Urothelium cell line (cell line): ENCODE measurements at regions not wholly inside any gene's neighbourhood (a gene's known extent, or its start where the extent isn't known, plus 50 kb on each side); places are given as distances from the start of the nearest gene placed in this dataset.

ENCODE experiments used
- DNase-seq: peaks from one replicate; pipeline ENCODE4 v3.0.0; 2011; ENCODE audit warnings: low spot score, mixed read lengths
- FAIRE-seq: peaks from 2 replicates; lab custom pipeline; 2011; peaks lifted over from hg19 to GRCh38; lab: Jason Lieb, UNC

- DNase-seq (no peak), FAIRE-seq (no peak)
Measured at GRCh38 chr1:116262207-116262994, 110.6 kb upstream of the ATP1A1 start.

- DNase-seq, result no peak
- no peak for FAIRE-seq
Measured at GRCh38 chr1:116262995-116263385, 110.1 kb upstream of the ATP1A1 start.

DNA sequence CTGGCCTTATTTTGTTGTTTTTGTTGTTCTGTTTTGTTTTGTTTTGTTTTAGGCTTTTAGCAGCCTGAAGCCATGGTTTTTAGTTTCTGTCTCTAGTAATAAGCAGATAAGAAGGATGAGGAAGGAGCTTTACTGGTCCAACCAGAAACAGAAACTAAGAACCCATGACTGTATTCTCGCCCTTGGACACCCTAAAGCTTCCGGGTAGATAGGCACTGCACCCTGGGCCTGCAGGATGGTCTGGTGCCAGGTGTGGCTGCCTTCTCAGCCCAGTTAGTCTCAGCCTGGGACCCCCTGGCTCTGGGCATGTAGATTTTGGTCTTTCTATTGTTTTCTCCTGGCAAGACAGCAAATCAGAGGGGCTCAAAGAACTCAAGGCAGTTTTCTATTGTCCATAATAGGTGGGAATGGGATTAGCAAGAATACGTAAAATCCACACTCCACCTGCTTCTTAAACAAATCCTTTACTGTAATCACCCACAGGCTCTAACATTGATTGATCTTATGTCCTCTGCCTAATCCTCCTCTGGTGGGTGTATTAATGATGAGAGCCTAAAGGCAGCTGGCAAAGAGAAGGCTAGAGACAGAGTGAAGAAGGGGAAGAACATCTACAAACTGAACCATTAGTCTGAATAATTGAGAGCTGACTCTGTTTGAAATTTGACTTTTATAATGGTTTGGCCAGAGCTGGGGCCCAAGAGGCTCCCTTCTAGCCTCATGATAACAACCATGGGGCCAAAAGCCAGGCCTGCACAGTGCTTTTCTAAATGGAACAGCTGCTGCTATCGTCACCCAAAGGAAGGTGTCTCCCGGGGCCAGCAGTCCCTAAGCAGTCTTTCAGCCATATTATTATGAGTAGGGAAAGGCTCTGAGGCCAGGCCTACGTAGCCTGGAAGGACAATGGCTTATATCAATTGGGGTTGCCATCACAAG, 106.8 kb upstream of the ATP1A1 start:
- DNase-seq (no peak), FAIRE-seq (no peak)

GRCh38 chr1:116266864-116267212, 106.2 kb upstream of the ATP1A1 start:
- FAIRE-seq (peak; percentile 75), DNase-seq (no peak)

GRCh38 chr1:116268211-116268610, 104.8 kb upstream of the ATP1A1 start:
- DNase-seq (peak; percentile 85), FAIRE-seq (peak; percentile 94)

DNA sequence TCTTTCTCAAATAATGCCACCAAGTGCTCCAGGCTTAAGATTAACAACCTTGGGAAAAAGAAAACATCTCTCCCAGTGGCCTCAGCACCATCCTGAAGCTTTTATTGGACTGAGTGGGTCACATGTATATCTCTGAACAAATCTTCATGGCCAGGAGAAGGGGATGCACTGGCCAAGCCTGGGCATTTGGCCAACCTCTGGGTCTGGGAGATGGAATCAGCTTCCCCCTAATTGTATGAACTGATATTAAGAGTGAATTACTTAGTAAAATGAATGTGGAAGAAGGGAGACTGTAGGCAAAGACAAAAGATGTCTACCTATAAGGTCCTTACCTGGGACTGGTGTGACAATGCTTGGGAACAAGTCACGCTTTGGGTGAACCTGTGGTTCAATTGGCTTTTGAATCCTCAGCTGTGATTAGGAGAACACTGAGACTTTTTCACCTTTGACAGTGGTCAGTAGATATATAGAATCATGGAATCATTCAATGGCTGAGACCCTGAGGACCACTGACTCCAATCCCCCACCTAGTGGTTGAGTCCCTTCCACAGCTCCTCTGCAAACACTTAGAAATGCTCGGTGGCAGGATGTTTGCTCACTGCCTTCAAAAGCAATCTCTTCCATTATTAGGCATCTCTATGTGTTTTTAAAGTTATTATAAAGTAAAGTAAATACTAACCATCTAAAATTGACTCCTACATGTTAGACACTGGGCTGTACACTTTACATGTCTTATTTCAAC, 102.6 kb upstream of the ATP1A1 start:
- no peak for DNase-seq
- FAIRE-seq, result no peak

DNA sequence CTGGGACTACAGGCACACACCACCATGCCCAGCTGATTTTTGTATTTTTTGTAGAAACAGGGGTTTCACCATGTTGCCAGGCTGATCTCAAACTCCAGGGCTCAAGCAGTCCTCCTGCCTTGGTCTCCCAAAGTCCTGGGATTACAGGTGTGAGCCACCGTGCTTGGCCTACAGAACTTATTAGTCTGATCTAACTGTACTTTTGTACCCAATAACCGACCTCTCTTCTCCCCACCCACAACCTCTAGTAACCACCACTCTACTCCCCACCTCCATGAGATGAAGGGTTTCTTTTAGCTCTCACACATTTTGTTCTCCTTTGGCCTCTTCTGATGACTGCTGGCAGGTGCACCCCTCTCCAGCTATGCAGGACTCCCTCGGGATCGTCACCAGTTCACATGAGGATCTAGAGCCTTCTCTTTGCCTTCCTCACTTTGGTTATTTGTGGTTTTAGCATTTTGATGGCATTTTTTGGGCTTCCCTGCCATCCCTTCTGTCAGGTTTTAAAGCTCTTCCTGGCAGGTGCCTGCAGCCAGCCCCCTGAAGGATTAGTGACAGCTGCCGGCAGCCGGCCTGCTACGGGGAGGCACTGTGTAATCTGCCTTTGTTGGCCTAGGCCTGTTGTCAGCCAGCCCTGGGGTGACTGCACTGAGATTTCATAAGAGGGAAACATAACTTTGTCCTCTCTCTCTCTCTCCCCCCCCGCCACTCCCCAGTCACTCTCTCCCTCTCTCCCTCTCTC, 99.8 kb upstream of the ATP1A1 start:
- DNase-seq (no peak), FAIRE-seq (no peak)

DNA sequence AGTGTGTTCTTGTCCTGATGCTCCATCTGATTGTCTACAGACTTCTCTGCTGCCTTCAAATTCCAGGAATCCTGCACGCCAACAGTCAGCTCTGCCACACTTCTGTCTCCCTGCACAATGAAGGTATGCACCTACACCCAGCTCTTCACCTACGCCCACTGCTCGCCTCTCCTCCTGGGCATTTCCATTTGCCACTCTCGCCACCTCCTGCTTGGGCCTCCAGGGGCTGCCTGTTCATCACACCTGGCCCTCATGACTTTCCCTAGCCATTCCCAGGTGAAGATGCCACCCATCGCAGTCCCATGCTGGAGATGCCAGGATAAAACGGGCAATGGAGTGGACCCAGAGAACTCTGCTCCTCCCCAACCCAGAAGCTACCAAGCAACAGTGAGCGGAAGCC, 96.5 kb upstream of the ATP1A1 start:
- DNase-seq (no peak), FAIRE-seq (no peak)

DNA sequence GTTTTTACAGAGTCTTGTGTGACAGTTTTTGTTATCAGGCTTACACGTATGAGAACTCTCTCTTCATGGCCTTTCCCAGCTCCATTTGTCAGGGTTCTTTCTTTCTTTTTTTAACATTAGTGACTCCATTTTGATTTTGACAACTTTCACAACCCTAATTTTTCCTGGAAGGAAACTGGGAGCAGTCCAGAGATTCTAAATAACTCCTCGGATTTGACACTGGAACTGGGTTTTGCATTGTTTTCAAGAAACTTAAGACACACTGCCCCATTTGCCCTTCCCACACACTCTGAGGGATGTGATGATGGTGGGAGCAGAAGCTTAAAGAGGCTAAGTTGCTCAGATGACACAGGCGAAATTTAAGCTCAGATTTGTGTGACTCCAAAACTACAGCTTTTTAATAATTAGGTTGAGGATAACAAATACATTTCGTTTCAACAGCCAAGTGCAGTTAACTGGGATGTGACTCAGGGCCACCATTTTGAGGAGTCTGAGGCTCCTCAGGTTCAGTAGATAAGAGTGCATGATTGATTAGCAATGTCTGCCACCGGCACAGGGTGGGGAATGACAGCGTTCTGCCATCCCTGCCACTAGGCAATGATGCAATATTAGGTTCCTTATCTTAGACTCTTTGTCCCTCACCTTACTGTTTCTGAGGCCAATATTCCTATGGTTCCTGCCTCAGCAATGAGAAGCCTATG, 95.1 kb upstream of the ATP1A1 start:
- DNase-seq (no peak), FAIRE-seq (no peak)

GRCh38 chr1:116278541-116278866, 94.5 kb upstream of the ATP1A1 start:
- DNase-seq (no peak), FAIRE-seq (no peak)

DNA sequence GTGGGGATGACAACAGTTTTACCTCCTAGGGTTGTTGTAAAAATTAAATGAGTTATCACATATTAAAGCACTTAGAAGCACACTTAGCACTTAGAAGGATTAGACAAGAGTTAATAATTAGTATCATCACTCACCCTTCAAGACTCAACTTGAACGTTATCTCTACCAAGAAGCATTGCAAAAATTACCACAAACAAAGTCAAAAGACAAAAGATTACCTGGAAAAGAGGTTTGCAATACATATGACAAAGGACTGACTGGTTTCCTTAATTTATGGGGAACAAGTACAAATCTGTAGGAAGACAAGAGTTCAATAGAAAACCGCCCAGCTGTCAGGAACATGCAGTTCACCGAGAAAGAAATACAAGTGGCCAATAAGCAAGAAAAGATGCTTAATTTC, 93.3 kb upstream of the ATP1A1 start:
- FAIRE-seq (no peak), DNase-seq (no peak)

DNA sequence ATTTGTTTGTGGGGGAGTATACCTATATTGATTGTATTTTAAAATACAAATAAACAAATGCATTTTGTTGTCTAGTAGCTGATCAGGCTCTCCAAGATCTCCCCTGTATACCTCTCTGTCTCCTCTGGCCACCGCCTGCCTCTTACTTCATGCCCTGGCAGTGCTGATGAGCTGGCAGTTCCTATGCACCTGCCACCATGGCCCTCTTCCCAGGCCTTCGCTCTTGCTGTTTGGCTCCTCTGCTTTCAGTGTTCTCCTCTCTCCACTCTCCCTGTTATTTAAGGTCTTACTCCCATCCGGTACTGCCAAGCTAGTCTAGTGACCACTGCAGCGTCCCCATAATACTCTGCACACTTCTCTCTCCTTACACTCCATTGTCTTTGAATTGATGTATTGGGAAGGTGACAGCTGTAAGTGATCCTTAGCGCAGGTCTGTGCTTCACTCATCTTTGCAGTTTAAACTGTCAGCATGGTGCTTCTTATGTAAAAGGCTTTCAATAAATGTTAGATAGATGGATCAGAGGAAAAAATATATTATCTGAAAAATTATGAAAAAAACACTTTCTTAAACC, 88.1 kb upstream of the ATP1A1 start:
- DNase-seq (no peak), FAIRE-seq (no peak)

DNA sequence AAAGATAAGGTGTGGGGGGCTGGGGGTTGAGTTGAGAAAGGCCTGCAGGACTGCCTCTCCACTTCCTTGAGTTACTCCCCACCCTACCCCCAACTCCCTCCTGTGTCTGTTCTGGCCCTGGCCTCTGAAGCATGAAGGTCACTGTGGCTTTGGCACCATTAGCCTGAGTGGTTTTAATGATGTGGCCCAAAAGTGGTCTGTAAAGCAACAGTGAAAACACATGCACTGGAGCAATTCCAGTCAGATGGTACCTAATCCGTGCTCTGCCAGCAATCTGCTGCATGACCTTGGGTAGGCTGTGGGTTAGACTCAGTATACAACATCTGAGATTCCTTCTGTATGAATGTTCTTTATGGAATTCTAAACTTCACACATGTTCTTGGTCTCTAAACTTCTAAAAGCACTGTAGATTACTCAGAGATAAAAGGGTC, 86.5 kb upstream of the ATP1A1 start:
- FAIRE-seq (no peak), DNase-seq (peak; percentile 50)

DNA sequence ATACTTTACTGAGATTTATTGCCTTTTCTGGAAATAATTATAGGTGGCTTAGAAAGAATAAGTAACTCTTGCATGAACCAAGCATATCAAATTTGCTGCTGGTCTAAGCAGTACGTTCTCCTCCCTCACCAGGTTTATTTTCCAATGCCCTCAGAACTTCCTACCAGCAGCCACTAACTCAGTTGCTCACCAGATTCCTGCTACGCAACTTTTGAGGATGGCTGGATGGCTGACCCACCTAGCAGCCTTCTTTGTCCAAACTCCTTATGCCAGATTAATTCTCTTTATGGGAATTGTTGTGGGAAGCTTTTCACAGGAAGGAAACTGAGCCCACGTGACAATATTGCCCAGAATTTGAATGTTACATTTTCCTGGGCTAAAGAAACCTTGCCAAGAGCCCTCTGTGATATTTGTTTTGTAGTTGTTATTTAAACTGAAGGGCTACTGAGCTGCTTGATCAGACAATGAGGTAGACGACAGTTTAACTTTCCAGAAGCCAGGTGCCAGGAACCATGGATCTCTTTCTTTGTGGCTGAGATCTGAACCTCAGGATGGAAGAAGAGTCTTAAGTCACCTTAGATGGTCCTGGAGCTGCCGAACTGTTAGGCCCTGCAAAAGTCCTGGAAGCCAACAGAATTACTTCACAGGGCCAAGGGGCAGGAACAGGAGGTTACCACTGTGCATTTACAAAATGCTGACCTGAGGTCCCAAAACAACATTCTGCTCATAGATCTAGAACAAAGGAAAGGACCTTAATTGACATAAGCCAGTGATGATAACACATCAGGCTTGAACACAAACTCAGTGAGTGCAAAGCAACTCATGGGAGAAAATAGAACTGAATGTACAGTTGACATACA, 85.5 kb upstream of the ATP1A1 start:
- FAIRE-seq (no peak), DNase-seq (no peak)

- no peak for FAIRE-seq
- DNase-seq, result no peak
Measured at GRCh38 chr1:116288201-116288598, 84.8 kb upstream of the ATP1A1 start.

DNA sequence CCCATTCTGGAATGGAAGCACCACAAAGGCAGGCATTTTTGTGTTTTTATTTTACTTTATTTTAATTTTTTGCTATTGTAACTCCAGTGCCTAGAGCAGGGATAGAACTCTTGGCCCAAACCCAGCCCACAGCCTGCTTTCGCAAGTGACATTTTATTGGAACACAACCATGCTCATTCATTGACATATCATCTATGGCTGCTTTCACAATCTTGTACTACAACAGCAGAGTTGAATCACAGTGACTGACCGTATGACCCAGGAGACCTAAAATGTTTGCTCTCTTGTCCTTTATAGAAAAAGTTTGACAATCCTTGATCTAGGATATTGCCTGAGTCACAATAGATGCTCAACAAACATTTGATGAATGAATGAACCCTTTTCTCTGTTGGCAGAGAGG, 83.9 kb upstream of the ATP1A1 start:
- DNase-seq (no peak), FAIRE-seq (no peak)

DNA sequence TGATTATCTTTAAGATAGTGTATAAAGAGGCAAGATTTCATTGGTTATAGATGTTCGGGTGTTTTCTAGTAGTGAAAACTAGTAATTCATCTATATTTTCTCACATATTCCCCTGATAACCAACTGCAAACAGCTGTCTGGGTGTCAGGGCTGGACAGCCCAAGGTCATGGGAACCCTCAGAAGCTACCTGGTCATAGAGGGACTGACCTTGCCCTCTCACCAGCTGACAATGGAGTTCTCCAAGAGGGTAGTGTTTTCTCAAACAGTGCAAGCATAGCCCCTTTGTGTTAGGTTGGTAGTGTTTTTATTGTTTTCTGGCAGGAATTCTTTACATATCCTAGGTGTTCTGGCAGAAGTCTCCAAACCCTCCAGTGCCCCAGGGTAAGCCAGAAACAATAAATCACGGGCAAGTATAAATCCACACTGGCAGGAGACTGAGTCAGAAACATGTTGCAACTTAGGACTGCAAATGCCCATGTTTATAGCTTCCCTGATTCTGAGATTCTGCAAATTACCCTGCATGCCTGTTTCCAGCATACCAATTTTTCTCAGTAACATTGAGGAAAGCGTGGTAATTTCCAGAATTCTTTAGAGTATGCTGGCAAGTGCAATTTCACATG, 82.8 kb upstream of the ATP1A1 start:
- FAIRE-seq (no peak), DNase-seq (no peak)

DNA sequence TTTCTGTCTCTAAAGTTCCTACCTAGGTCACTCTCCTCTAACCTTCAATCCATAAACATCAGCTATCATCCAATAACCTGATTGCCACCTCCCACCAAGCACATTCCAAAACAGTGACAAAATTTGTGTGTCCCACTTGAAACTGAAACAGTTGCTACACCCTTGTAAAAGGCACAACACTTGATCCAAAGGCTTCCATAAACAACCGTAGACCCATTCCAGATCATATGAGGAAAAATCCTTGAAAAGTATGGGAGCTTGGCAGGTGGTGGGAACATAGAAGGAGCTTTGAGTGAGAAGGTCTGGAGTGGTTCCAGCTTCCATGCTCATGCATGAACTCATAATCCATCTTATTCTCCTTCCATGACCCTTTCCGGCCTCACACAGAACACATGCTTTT, 82.0 kb upstream of the ATP1A1 start:
- DNase-seq (no peak), FAIRE-seq (no peak)
